Heart left ventricle (tissue), 16 donors: ENCODE measurements at regions not wholly inside any gene's neighbourhood (a gene's known extent, or its start where the extent isn't known, plus 50 kb on each side); places are given as distances from the start of the nearest gene placed in this dataset.

Experiments
- ATAC-seq, 4 donors: fragments of 200-7000 bp; cut with Tn5 transposase; one replicate each; pipeline ENCODE4 v1.9.1; 2020 to 2022; ENCODE audit warnings: moderate library complexity in 4 of 4, mild to moderate bottlenecking in 3 of 4, moderate number of reproducible peaks in 1 of 4
- DNase-seq, 5 donors: peaks; one replicate each; pipeline ENCODE4 v3.0.0-alpha.2; 2020
- H3K27ac ChIP-seq, 12 donors: fragments of 200-600 bp; sonication (generic) in 4 of 12; one replicate each; pipeline versions ENCODE4 v1.5.0 to v1.8.0; 2016 to 2022; ENCODE audit warnings: mild to moderate bottlenecking in 2 of 12
- H3K27me3 ChIP-seq, 9 donors: fragments of 200-600 bp; sonication (generic) in 2 of 9; one replicate each; pipeline versions ENCODE4 v1.5.1 to v1.8.0; 2016 to 2022; ENCODE audit warnings: mild to moderate bottlenecking in 3 of 9
- H3K36me3 ChIP-seq, 9 donors: fragments of 200-600 bp; sonication (generic) in 2 of 9; one replicate each; pipeline versions ENCODE4 v1.5.0 to v1.8.0; 2018 to 2022; ENCODE audit warnings: mild to moderate bottlenecking in 2 of 9
- H3K4me1 ChIP-seq, 12 donors: fragments of 200-600 bp; sonication (generic) in 4 of 12; one replicate each; pipeline versions ENCODE4 v1.5.0 to v1.8.0; 2016 to 2022; ENCODE audit warnings: mild to moderate bottlenecking in 3 of 12
- H3K4me3 ChIP-seq, 12 donors: fragments of 200-600 bp; sonication (generic) in 4 of 12; one replicate each; pipeline versions ENCODE4 v1.5.0 to v1.8.0; 2017 to 2022; ENCODE audit warnings: mild to moderate bottlenecking in 9 of 12, moderate library complexity in 4 of 12
- H3K9me3 ChIP-seq, 12 donors: fragments of 200-600 bp; sonication (generic) in 4 of 12; one replicate each; pipeline versions ENCODE4 v1.5.0 to v1.8.0; 2016 to 2022; ENCODE audit warnings: mild to moderate bottlenecking in 1 of 12
- CTCF ChIP-seq, 12 donors: fragments of 200-600 bp; sonication (generic) in 4 of 12; IDR thresholded peaks; one replicate each; pipeline versions ENCODE4 v1.5.0 to v1.8.0; 2018 to 2022; ENCODE audit warnings: antibody characterized with exemption in 12 of 12, mild to moderate bottlenecking in 5 of 12
- POLR2A ChIP-seq, 2 donors: fragments of 450-650 bp; IDR thresholded peaks; one replicate each; pipeline ENCODE4 v1.6.1; 2017; ENCODE audit warnings: antibody characterized with exemption in 2 of 2, mild to moderate bottlenecking in 2 of 2, moderate library complexity in 2 of 2
- WGBS, 4 donors: extraction: QIAGEN DNeasy Blood & Tissue Kit in 2 of 4; methylation state at CpG; one replicate each; pipeline versions ENCODE4 v1.1.5 to v1.1.7; 2013 to 2018; 5-methylcytosine and 5-hydroxymethylcytosine counted together
- intact Hi-C, 10 donors: fragments of 100-400 bp; cut with DNase I; formaldehyde crosslinking; loops; one replicate each; pipeline versions ENCODE4 v1.11.1 to v1.14.2; 2022
- donor health status: ischemic (EF 13 %, LVEDD 7.1; RV severe dilation, severe dysfunction).
- donor health status: healthy with polysubstance abuse.
- donor health status: DM: no; HTN: yes; CAD: no.
- donor health status: DM: no; HTN: no; CAD: no.
- donor health status: ischemic (EF 25% LVEDD 6.9; RV normal size, moderate dysfunction).
- donor health status: ischemic (EF 25% LVEDD 5.7; RV mildly dilated, moderate dysfunction).
- donor health status: healthy.
- donor health status: DM: yes; HTN: yes; CAD: no.
- donor health status: ischemic (EF 35%, LVEDD 5.7; RV mildly dilated, moderate dysfunction).
- donor health status: nonischemic (EF 11% LVEDD 7.7; RV severe dilation, severe dysfunction).
- donor health status: DM: yes; HTN: yes; CAD: no.
- donor health status: PGD.
- donor health status: ischemic (EF 29% LVEDD 5.4; RV normal size, mild dysfunction).
- donor health status: nonischemic (EF 23%, LVEDD 6.1; RV moderate dilation, normal function).

GRCh38 chr14:97709552-97709951, 912.4 kb downstream of the VRK1 start:
- WGBS, 4 donors = 70 to 82% (median 79%) methylated on average over 6 of the region's 6 CpGs
- no peak for ATAC-seq

GRCh38 chr14:97710726-97711125, 913.5 kb downstream of the VRK1 start:
- Histone ChIP-seq H3K27ac (no peak overlapping the region), H3K27me3 (peaks cover 0 to 12% (median 0%) of the 10 kb centered on the region in 9 donors), H3K4me3 (no peak overlapping the region), H3K9me3 (no peaks in the 10 kb centered on the region), H3K36me3 (no peaks in the 10 kb centered on the region), H3K4me1 (peaks cover 0 to 9% (median 0%) of the 10 kb centered on the region in 12 donors)
- intact Hi-C loops = no loop called here
- ATAC-seq (no peak), DNase-seq (no peak)
- WGBS, 4 donors = 78 to 94% (median 83%) methylated on average over 2 of the region's 2 CpGs
- TF ChIP-seq CTCF (IDR thresholded peaks at IDR 0.05) (no peak), POLR2A (IDR thresholded peaks at IDR 0.05) (no peak)

More at GRCh38 chr14:97709552-97709951, 912.4 kb downstream of the VRK1 start:
- Histone ChIP-seq H3K27ac (no peak overlapping the region), H3K36me3 (no peaks in the 10 kb centered on the region), H3K27me3 (peaks cover 0 to 12% (median 0%) of the 10 kb centered on the region in 9 donors), H3K4me1 (peaks cover 0 to 18% (median 0%) of the 10 kb centered on the region in 12 donors), H3K9me3 (no peaks in the 10 kb centered on the region), H3K4me3 (no peak overlapping the region)
- intact Hi-C loops = no loop called here
- DNase-seq = no peak
- TF ChIP-seq POLR2A (IDR thresholded peaks at IDR 0.05) (no peak), CTCF (IDR thresholded peaks at IDR 0.05) (no peak)

DNA sequence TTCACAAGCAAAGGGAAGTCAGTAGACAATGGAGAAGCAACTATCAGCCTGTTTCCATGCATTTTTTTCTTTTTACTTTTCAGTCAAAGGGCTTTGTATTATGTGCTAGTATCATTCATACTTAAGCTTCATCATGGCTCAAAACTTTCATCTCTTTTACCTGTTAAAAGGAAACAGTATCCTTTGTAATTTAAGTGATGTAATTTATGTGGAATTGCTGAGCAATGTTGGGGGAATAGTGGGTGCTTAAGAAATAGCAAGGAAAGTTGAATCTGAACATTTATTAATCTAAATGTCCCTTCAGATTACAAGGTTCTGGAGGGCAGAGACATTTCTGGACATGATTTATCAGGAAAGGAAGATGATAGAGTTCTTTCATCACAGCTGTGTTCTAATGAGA, 915.3 kb downstream of the VRK1 start:
- Histone ChIP-seq H3K9me3 (no peaks in the 10 kb centered on the region), H3K4me3 (no peak overlapping the region), H3K4me1 (no peaks in the 10 kb centered on the region), H3K36me3 (no peaks in the 10 kb centered on the region), H3K27ac (no peak overlapping the region), H3K27me3 (peaks cover 0 to 12% (median 0%) of the 10 kb centered on the region in 9 donors)
- DNase-seq (no peak), ATAC-seq (no peak)
- intact Hi-C loops = no loop called here
- TF ChIP-seq CTCF (IDR thresholded peaks at IDR 0.05) (no peak), POLR2A (IDR thresholded peaks at IDR 0.05) (no peak)

DNA sequence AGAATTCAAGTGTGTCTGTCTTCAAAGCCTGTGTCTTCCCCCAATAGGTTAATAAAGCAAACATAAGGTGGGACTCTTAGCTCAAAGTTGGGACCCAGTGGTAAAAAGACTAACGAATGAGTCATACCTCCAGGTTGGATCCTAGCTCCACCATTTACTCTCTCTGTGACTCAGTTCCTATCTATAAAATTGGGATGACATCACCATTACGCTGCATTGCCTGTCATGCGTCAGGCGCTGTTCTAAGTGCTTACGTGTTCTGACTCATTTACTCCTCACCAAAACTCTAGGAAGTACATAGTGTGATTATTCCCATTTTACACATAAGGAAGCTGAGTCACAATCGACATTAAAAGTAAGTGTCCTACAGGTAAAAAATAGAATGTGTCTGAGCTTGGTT, 915.8 kb downstream of the VRK1 start:
- TF ChIP-seq POLR2A (IDR thresholded peaks at IDR 0.05) (no peak), CTCF (IDR thresholded peaks at IDR 0.05) (no peak)
- no peak for ATAC-seq
- 60 to 74% (median 65%) methylated on average over 6 of the region's 6 CpGs for WGBS, 4 donors
- Histone ChIP-seq H3K4me1 (no peaks in the 10 kb centered on the region), H3K27ac (no peak overlapping the region), H3K9me3 (no peaks in the 10 kb centered on the region), H3K27me3 (peaks cover 0 to 12% (median 0%) of the 10 kb centered on the region in 9 donors), H3K4me3 (no peak overlapping the region), H3K36me3 (no peaks in the 10 kb centered on the region)
- no peak for DNase-seq
- intact Hi-C loops = no loop called here
